ENCODE measurements at regions not wholly inside any gene's neighbourhood (a gene's known extent, or its start where the extent isn't known, plus 50 kb on each side); places are given as distances from the start of the nearest gene placed in this dataset.

DNA sequence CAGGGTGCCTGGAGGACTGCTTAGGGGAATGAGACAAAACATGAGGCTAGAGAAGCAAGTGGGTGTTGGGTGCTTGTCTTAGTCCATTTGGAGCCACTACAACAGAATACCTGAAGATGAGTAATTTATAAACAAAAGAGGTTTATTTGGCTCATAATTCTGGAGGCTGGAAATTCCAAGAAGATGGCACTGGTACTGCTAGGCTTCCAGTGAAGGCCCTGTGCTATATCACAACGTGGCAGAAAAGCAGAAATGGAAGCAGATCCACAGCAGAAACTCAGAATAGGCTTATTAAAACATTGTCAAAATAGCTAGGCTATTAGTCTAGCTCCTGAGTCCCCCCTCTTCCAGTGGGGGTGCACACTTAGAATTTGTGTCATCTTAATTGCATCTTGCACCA, 701.7 kb downstream of the RWDD3 start:
- no peak for DNase-seq

DNA sequence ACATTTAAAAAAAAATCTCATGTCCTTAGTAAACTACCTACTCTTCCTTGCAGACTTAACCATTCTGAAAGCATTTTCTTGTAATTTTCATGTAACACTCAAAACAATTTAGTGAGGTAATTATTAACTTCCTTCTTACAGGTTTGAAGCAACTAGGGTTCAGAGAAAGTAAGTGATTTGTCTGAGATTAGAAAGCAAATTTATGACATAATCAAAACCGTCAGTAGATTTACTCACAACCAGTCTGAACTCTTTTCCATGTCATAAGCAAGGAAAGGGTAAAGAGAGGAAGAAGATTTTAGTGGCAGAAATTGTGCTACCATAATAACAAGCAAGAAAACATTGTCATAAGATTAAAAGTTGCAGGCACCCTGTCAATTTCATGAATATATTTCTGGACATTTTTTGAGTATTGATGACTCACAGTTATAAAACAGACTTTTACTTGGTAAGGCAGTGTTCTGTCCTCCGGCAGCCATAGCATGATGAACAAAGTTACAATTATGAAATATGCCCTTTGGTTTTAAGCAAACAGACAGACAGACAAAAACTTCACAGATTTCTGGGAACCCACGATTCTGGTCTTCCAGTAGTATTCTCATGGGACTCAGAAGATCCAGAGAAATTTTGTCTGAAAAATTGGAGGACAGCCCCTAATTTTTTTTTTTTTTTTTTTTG, 707.2 kb downstream of the RWDD3 start:
- no peak for DNase-seq

DNA sequence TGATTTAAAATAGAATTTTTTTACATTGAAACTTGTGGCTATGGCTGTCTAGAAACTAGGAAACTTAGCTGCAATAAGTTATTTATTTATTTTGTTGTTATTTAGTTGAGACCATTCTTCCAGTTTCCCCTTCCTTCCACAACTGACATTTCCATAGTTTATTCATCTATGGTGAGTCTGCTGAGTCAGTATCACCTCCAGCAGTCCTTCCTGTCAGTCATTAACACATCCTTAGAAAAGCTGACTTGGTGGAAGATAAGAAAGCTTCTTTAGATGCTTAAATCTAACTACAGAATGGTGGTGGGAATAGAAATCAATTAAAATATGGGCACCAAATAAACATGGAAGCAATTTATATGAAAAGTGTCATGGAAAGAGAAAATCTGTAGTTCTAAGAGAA, 714.0 kb downstream of the RWDD3 start:
- no peak for DNase-seq

DNA sequence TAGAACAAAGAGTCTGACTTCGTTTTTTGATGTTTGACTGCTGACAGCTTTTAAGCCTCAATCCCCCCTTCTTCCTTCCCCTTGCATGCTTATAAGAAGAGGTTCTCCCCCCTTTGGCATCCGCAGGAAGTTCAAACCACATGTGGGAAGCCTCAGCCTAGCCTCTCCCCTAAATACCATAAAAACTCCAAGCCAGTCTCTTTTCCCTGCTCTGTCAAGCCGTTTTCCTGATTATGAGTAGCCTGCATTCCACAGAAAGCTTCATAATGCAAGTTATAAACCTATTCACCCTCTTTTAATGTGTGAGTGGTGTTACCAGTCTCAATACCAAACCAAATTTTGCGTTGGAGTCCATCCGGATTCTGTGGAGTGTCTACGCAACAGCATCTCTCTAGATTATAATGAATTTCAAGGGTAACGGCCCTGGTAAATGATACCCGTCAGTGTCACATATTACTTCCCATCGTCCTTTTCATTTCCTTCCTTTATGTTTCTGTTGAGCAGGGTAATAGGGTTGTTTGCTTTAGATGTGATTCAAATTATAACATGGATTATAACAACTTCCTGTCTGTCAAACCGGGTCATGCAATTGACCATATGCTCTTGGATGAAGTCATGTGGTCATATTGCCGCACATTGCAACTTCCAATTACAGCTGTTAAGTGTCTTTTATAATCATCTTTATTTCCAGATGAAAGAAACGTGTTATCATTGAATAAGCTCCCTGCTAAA, 717.5 kb downstream of the RWDD3 start:
- DNase-seq, result peak; percentile 57

DNA sequence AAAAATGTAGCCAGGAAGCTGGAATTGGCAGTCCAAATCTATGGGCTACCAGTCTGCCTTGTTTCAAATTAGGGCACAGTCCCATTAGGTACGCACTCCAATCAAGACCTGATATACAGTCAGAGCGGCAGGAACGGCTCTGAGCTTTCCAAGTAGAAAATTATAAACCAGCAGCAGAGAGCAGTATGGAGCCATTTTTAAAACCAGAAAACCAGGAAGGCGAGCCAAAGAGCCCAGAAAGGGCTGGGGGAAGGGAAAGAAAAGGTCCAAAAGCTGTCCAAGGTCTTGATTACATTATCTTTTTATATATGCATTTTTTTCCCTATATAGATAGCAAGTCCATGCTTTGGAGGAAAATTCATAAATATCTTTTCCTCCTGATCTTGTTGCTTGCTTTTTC, 719.0 kb downstream of the RWDD3 start:
- peak; percentile 59 for DNase-seq

DNA sequence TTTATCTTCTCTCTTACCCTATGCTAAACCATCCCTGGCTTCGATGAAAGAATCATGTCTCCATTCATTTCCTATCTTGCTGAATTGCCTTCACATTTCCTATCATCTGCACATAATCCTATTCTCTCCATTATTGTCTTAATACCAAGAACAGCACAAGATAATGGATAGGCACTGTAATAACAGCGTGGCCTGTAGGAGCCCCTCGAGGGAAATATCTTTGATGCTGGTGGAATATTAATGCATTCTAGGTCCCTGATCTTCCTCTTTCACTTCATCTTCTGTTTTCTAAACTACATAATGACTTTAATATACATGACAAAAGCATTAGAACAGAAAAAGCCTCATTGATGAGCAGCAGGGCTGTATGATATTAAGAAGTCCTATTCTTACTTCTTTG, 720.6 kb downstream of the RWDD3 start:
- DNase-seq, result peak; percentile 3

DNA sequence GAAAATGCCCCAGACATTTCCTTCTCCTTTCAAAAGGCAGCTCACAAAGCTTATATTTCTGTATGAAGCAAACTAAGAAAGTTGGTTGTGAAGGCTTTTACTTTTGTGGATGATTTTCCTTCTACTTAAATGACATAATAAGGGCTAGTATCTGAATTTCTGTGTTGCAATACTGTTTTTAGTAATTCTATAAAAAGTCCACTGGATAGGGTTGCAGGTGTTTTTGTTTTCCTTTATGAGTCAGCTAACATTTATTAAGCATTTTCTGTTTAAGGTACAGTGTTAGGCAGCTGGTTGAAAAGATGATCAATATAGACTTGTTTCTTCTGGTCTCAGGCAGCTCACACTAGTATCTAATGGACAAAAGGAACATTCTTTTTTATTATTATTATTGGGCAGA, 722.2 kb downstream of the RWDD3 start:
- no peak for DNase-seq

DNA sequence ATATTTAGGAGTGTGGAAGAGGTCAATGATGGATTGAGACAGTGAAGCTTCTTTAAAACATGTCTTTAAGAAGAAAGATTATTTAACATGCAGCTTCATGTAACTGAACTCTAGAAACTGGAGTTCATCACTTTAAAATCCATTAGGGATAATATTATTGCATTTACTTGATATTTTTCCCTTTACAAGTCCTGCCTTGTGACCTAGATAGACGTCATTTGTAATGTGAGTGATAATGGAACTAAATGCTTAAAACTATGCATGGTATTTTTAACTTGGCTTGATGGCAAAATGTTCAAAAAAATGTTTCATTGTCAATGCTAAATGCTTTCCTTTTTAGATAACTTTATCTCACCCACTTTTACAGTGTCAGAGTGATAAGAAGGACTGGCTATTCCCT, 723.7 kb downstream of the RWDD3 start:
- DNase-seq, result no peak

DNA sequence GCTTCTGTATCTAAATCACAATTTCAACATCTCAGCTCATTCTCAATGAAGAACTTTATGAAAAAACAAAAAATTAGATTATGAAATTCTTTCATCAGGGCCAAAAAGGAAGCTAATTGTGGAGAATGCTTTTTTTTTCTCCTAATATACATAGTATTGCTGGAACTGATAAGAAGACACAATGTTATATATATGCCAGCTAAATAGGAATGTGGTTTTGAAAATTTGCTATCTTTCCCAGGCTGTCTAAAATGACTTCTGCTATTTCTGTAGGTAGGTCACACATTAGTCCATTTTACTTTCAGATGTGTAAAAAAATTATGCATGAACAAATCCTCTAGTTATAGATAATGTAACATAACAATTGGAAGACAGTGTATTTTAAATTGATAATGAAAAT, 732.9 kb downstream of the RWDD3 start:
- DNase-seq, result no peak

DNA sequence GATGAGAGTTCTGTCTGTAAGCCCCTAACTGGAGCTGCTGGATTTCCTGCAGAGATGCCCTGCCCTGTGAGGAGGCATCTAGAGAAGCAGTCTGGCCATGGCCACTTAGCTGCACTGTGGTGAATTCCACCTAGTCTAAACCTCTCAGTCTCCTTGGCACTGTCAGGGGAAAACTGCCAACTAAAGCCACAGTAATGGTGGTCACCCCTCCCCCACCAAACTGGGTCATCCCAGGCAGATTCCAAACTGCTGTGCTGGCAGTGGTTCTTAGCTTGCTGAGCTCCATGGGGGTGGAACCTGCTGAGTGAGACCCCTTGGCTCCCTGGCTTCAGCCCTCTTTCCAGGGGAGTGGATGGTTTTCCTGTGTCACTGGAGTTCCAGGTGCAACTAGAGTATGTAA, 740.6 kb downstream of the RWDD3 start:
- DNase-seq, result no peak

DNA sequence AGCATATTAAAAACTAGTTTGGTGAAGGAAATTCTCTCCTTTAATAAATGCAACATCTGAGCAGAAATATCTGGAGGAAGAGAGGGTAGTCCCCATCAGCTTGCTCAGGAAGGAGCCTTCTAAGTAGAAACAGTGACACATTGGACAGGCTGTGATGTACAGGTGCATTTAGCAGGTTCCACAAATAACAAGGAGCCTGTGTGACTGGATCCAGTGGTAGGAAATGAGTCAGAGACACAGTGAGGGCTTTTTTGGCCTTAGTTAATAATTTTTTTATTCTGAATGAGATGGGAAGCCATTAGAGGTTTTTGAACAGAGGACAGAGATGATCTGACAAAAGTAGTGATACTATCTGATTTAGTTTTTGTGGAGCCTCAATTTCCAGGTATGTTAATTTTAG, 738.9 kb upstream of the PTBP2 start:
- no peak for DNase-seq

DNA sequence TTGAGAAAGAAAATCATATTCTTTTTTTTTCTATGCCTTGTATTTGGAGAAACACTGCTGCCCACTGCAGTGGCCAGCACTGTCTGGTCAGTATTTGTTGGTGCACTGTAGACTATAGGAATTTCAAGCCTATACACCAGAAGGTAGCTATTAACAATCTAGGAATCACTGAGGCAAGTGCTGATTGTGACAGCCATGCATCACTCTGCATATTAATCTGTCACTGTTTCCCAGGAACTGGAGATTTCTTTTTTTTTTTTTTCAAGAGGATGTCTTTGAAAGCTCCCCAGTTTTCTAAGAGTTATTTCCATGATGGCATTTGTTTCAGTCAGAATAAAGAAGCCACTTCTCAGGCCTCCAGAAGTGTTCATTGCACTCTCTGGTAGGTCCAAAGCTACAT, 737.8 kb upstream of the PTBP2 start:
- DNase-seq, result no peak

DNA sequence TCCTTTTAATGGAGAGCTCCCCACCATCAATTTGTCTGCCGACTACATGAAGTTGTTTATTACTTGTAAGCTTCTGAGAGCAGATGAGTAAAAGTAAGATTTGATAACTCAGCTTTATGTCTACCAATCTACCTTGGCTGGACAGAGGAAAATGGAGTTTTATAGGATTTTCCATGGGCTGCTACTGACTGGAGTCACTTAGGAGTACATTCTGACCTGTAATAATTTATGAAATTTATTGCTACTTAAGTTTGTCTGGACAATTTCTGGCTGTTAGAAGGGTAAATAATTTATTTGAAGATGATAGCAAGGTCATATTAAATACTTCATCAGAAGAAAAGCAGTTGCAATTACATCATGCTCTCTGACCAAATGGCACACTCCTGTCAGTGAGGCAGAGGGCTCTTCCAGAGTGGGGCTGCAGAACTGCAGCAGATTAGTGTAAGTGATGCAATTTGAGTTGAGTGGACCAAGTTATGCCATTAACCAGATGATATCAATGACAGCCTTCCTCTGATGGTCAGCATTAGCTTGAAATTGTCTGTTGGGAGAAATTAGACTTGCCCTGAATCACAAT, 736.7 kb upstream of the PTBP2 start:
- peak; percentile 2 for DNase-seq

DNA sequence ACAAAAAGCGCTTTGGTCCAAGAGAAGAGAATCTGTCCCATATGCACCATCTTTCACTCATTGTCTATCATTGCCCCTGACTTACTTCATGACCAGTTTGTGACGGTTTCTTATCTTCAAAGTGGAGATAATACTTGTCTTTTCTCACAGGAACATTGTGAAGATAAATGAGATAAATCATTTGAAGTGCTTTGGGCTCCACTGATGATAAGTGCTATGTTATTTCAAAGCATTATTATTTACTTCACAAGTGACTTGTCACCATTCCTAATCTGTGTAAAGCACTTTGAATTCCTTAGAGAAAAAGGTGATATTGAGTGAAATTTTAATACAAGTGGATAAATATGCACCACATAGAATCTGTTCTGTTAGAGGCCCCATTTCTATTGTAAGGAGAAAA, 731.6 kb upstream of the PTBP2 start:
- no peak for DNase-seq

DNA sequence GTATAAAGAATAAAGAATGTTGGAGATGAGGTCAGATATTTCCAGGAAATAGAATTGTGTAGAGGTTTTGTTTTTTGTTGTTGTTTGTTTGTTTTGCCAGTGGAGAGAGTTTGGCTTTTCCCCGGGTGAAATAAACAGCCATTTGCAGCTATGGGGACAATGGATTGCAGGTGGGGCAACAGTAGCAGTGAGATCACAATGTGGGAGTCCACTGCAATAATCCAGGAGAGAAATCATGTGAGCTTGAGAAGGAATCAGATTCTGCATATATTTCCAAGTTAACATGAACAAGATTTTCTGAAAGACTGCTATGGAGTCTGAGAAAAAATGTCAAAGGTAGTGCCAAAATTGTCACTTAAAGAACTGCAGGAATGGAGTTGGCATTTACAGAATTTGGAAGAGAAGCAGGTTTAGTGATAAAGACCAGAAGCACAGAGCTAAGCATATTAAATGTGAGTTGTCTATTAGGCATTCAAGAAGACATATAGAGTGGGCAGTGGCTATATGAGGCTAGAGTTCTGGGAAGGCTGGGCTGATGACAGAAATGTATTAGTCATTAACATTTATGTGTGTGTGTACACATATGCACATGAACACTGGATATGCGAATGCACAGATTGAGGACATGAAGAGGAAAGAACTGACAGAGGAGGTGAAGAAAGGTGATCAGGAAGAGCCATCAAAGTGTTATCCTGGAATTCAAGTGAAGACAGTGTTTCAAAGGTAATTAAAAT, 729.6 kb upstream of the PTBP2 start:
- DNase-seq, result no peak

DNA sequence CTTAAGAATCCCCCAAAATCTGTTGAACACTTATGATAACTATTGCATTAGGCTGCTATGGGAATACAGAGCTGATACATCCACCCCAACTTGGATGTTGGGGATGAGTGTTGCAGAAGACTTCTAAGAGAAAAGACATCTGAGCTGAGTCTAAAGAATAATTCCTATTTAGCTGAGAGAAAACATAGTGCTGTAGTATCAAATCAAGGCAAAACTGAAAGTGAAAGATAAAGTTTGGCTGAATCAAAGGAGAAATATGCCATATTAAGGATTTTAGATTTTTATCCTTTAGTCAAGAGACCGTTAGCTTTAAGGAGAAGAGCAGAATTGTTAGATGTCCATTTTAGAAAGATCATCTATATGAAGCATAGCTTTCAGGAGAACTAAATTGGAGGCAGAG, 726.9 kb upstream of the PTBP2 start:
- no peak for DNase-seq

DNA sequence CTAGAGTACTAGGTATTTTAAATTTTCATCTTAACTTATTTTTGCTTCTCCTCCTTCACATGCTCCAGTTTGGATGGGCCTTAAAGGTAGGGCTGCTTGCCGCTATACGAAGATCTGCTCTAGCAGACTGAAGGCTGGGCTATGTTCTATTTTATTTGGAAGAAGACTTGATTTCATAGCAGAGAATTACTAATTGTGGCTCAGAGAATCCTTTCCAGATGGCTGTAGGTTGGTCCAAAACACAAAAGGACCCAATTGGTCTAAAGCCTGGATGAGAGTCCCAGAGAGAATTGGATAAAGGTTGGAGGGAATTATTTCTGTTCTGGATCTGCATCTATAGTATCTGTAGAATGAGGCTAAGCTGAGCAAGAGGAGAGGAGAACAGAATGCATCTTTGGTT, 719.4 kb upstream of the PTBP2 start:
- DNase-seq, result no peak

DNA sequence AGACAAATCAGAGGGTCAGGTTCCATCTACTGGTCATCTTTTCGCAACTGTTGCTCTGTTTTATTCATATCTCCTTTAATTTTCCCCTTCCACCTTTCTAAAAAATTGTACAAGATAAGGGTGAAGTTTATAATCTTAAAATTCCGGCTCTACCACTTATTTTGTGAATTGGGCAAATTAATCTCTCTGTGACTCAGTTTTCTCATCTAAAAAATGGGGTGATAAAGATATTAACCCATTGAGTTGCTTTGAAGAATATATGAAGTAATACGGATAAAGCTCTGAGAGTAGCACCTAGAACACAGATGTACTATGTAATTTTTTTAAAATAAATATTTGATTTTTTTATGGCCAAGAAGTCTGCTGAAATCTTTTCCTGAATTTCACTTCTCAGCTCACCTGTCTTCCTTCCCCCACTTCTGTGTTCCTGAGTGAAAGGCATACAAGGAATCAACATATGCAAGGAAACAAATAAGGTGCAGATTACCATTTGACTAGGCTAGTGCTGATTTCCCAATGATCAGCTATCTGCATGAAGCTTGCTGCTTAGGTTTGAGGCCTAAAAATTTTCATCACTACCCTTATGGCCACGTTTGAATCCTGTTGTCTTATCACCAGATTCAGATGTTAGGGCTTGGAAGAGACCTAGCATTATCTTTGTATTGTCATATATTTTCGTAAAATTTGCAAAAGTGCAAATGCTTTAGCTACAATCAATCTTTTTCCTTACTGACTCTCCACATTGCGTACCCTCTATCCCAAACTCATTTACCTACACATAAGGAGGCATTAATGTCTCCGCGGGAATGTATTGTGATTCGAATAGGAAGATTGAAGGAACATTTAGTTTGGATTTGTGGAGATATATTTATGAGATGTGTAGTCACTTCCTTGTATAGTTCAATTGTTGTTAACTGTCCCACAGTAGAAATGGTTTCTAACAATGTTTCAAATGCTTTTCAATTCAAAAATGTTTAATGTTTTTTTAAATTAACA, 718.3 kb upstream of the PTBP2 start:
- no peak for DNase-seq

DNA sequence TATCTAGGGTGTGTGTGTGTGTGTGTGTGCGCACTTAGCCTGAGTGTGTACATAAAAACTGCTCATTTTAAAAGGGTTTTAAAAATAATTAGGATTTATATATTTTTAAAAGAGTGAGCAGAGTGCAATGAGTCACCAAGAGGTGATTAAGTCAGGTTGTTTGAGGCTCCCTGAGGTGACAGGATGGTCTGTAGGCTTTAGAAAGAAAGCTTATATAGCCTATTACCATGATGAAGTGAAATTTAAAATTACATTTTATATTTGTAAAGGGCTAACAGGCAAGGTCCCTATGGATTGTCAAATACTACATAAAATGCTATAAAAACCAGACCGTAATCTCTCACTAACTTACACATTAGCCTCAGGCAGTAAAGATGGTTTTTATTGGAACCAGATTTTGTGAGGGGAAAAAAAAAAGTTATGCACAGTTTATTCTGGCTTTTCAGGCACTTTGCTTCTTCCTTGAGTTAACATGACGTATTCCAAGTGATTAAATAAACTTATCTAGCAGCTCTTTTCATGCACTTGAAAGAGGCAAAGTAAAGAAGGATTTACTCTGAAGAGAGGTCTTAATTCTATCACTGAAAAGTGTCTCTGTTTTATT, 711.7 kb upstream of the PTBP2 start:
- DNase-seq, result peak; percentile 27

DNA sequence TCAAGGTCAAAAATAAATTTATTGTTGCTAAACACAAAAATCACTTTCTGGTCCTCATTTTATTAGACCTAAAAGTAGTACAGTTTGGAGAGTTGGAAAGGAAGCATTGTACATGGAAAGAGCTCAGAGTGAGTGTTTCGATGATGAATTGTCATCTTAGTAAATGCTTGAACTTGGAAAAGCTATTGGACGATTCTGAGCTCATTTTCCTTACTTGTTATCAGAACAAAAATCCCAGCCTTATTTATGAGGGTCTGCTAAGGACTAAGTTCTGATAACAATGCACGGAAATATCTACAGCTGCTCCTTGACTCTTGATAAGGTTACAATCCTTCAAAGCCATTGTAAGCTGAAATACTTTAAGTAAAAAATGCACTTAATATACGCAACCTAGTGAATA, 710.0 kb upstream of the PTBP2 start:
- DNase-seq, result no peak

DNA sequence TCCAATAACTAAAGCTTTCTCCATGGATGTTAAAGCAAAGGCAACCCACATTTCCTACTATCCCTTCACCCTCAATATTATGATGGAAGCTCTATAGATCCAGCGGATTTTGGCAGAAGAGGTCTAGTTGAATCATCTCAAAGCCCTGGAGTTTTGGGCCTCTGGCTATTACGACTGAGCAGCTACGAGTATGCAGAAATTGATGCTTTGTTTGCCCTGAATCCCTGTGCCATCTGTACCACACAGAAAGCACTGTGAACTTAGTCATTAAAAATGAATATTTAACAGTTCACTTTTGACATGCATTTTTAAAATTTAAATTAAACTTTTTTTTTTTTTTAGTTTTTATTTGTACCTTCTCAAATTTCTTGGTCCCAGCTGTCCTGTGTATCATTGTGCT, 705.4 kb upstream of the PTBP2 start:
- peak; percentile 50 for DNase-seq

DNA sequence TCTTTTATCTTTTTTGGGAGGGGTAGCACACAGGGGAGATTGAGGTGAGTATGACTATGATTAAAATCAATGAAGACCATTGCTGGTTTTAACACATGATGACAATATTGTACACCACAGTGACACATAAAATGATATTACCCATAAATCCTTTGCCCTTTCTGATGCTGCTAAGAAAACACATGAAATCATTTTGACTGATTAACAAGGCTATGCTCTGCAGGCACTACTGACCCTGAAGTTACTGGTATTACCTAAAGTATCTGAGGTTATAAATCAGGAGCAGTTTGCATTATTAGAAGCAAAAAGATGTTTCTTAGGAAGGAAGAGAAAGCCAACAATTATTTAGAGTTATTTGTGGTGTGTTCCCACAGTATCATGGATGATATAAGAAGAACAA, 701.2 kb upstream of the PTBP2 start:
- DNase-seq, result no peak
